Mesendoderm (in vitro differentiated cells): ENCODE measurements at regions not wholly inside any gene's neighbourhood (a gene's known extent, or its start where the extent isn't known, plus 50 kb on each side); places are given as distances from the start of the nearest gene placed in this dataset.
"Not testable (repeated sequence)": the region's sequence is repeated elsewhere in the genome, so short reads cannot be mapped to it uniquely, and the experiment has no call there.

Experiments used
- DNase-seq: peaks from one replicate; pipeline ENCODE4 v3.0.0; 2013
- H2AK5ac ChIP-seq: 2 replicates; pipeline ENCODE4 v1.6.1; 2013; ENCODE audit warnings: low read length, inconsistent platforms
- H2BK120ac ChIP-seq: 2 replicates; pipeline ENCODE4 v1.6.1; 2013; ENCODE audit warnings: low read depth, mild to moderate bottlenecking, low read length, moderate library complexity, mixed read lengths
- H2BK15ac ChIP-seq: replicated peaks from 2 replicates; pipeline ENCODE4 v1.6.1; 2013; ENCODE audit warnings: low read depth, mild to moderate bottlenecking, moderate library complexity
- H2BK5ac ChIP-seq: 2 replicates; pipeline ENCODE4 v1.6.1; 2013; ENCODE audit warnings: low read length, inconsistent platforms
- H3K18ac ChIP-seq: 2 replicates; pipeline ENCODE4 v1.6.1; 2013; ENCODE audit warnings: mild to moderate bottlenecking, low read length, mixed read lengths
- H3K23ac ChIP-seq: one replicate; pipeline ENCODE4 v1.6.1; 2013; ENCODE audit warnings: low read length
- H3K27ac ChIP-seq: 2 replicates; pipeline ENCODE4 v1.5.1; 2013; ENCODE audit warnings: low read depth, mild to moderate bottlenecking, inconsistent platforms, low read length, moderate library complexity
- H3K27me3 ChIP-seq: 2 replicates; pipeline ENCODE4 v1.6.1; 2013; ENCODE audit warnings: low read length, control low read depth, mild to moderate bottlenecking, inconsistent platforms; ENCODE audit not compliant: insufficient read depth, poor library complexity
- H3K36me3 ChIP-seq: 2 replicates; pipeline ENCODE4 v1.6.1; 2013; ENCODE audit warnings: low read length, inconsistent platforms; ENCODE audit not compliant: control insufficient read depth, insufficient read depth
- H3K4ac ChIP-seq: one replicate; pipeline ENCODE4 v1.6.1; 2013; ENCODE audit warnings: low read depth, mild to moderate bottlenecking, low read length, moderate library complexity
- H3K4me1 ChIP-seq: 2 replicates; pipeline ENCODE4 v1.6.1; 2013; ENCODE audit warnings: low read depth, low read length, inconsistent platforms; ENCODE audit not compliant: control insufficient read depth
- H3K4me2 ChIP-seq: 2 replicates; pipeline ENCODE4 v1.6.1; 2013; ENCODE audit warnings: low read length
- H3K4me3 ChIP-seq: 2 replicates; pipeline ENCODE4 v1.5.1; 2013; ENCODE audit warnings: mild to moderate bottlenecking, low read length
- H3K56ac ChIP-seq: one replicate; pipeline ENCODE4 v1.6.1; 2013; ENCODE audit warnings: low read length
- H3K79me1 ChIP-seq: 2 replicates; pipeline ENCODE4 v1.6.1; 2013; ENCODE audit warnings: low read length, inconsistent platforms
- H3K79me2 ChIP-seq: 2 replicates; pipeline ENCODE4 v1.6.1; 2013; ENCODE audit warnings: mild to moderate bottlenecking, low read length; ENCODE audit not compliant: control insufficient read depth, insufficient read depth
- H3K9ac ChIP-seq: 2 replicates; pipeline ENCODE4 v1.6.1; 2013; ENCODE audit warnings: low read length, inconsistent platforms
- H4K5ac ChIP-seq: one replicate; pipeline ENCODE4 v1.6.1; 2013; ENCODE audit warnings: low read length
- H4K8ac ChIP-seq: one replicate; pipeline ENCODE4 v1.6.1; 2013; ENCODE audit warnings: low read depth, mild to moderate bottlenecking, control low read depth, low read length, moderate library complexity
- whole genome bisulfite sequencing: extraction: QIAGEN DNeasy Blood & Tissue Kit; methylation state at CpG from one replicate; pipeline ENCODE4 v1.1.7; 2013; ENCODE audit warnings: low lambda C conversion rate, missing lambda C conversion rate; ENCODE audit not compliant: insufficient coverage; ENCODE audit errors: extremely low coverage; 5-methylcytosine and 5-hydroxymethylcytosine counted together

DNA sequence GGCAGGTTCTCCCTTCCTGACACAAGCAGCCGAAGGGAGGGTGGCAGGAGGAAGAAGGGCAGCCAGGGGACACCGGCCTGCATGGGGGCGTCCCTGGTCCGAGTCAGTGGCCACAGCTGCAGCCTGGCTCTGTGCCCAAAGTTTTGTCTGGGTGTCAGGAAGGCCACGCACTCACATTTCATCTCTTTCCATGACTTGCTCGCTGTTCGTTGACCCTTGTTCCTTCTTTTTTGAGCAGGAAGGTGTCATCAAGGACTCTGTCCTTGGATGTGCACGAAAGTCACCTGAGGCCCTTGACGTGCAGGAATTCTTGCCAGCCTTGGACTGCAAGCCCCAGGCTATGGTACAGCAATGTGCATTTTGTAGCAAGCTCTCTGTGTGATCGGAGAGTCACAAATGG is 93.3 kb downstream of the TNFRSF13B start:
- no peaks in the 10 kb centered on the region for H3K27me3 ChIP-seq

DNA sequence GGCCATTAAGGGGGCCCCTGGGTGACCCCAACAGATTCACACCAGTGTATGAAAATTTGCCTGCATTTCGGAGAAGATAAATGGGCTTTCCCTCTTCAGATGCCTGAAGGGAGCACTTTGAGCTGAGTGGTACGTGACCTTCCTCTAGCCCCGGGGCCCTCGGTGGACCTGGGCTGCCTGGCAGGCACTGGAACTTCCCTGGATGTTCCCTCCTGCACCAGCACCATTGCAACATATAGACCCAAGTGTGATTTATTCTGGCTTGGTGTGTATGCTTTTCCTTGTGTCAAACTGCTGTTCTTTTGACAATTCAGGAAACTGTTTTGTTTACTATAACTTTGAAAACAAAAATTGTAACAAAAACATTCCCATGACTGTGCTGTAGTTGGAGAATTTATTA is 93.8 kb downstream of the TNFRSF13B start:
- DNase-seq = no peak
- H3K27ac ChIP-seq = no peak overlapping the region
- H3K9ac ChIP-seq = no peak overlapping the region
- H3K4ac ChIP-seq = no peak overlapping the region
- no peaks in the 10 kb centered on the region for H3K27me3 ChIP-seq
- no peak overlapping the region for H3K4me2 ChIP-seq
- no peak overlapping the region for H2BK15ac ChIP-seq
- no peak overlapping the region for H4K5ac ChIP-seq
- H3K79me2 ChIP-seq = no peaks in the 10 kb centered on the region
- no peaks in the 10 kb centered on the region for H3K79me1 ChIP-seq
- WGBS = no CpG with 5 or more reads among the region's 4 CpGs
- no peak overlapping the region for H3K4me3 ChIP-seq
- no peak overlapping the region for H2BK5ac ChIP-seq
- H3K36me3 ChIP-seq = no peaks in the 10 kb centered on the region
- no peak overlapping the region for H3K56ac ChIP-seq
- no peaks in the 10 kb centered on the region for H3K4me1 ChIP-seq
- no peak overlapping the region for H2AK5ac ChIP-seq
- H3K23ac ChIP-seq = no peak overlapping the region
- no peak overlapping the region for H3K18ac ChIP-seq
- H4K8ac ChIP-seq = no peak overlapping the region
- no peak overlapping the region for H2BK120ac ChIP-seq

More for the DNA sequence above, 93.3 kb downstream of the TNFRSF13B start:
- Histone ChIP-seq H3K4me2 (no peak overlapping the region), H3K4ac (no peak overlapping the region), H3K79me1 (no peaks in the 10 kb centered on the region), H2BK15ac (no peak overlapping the region), H2BK5ac (no peak overlapping the region), H2AK5ac (no peak overlapping the region), H3K4me1 (no peaks in the 10 kb centered on the region), H2BK120ac (no peak overlapping the region), H4K8ac (no peak overlapping the region), H3K27ac (no peak overlapping the region), H3K56ac (no peak overlapping the region), H3K9ac (no peak overlapping the region), H3K36me3 (no peaks in the 10 kb centered on the region), H3K18ac (no peak overlapping the region), H4K5ac (no peak overlapping the region), H3K4me3 (no peak overlapping the region), H3K23ac (no peak overlapping the region), H3K79me2 (no peaks in the 10 kb centered on the region)
- DNase-seq = no peak
- no CpG with 5 or more reads among the region's 10 CpGs for WGBS

DNA sequence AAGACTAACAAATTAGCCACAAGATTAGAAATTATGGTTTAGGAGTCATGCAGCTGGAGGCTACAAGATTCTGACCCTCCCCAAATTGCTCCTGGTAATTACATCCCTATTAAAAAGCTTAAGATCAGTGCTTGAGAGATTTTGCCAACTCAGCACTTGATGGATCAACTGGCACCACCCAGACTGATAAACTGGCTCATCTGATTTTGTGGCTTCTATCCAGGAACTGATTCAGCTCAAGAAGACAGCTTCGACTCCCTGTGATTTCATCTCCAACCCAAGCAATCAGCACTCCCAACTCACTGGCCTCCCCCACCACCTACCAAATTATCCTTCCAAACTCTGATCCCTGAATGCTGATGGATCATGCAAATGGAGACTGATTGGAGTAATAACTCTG is 94.8 kb downstream of the TNFRSF13B start:
- no CpG with 5 or more reads among the region's 1 CpG for WGBS
- no peak for DNase-seq

DNA sequence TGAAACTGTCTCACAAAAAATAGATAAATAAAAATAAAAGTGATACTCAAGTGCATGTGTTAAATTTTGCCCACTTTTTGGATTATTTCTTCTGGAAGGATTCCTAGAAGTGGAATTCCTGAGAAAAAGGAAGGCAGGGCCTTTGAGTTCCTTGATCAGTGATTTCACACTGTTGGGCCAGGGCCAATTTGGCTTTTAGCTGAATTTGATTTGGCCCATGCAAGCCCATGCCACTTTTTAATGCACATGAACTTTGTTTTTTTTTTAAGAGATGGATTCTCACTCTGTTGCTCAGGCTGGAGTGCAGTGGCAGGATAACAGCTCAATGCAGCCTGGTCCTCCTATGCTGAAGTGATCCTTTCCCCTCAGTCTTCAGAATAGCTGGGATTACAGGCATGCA is 96.3 kb downstream of the TNFRSF13B start:
- H3K36me3 ChIP-seq = no peaks in the 10 kb centered on the region
- H2BK15ac ChIP-seq = no peak overlapping the region
- no peak overlapping the region for H3K18ac ChIP-seq
- no peaks in the 10 kb centered on the region for H3K27me3 ChIP-seq
- H2BK120ac ChIP-seq = no peak overlapping the region
- H3K4me3 ChIP-seq = no peak overlapping the region
- no peak overlapping the region for H2AK5ac ChIP-seq
- H3K27ac ChIP-seq = no peak overlapping the region
- DNase-seq = no peak
- no peak overlapping the region for H2BK5ac ChIP-seq
- H3K23ac ChIP-seq = no peak overlapping the region
- H4K5ac ChIP-seq = no peak overlapping the region
- no peaks in the 10 kb centered on the region for H3K79me1 ChIP-seq
- H3K56ac ChIP-seq = no peak overlapping the region
- no peak overlapping the region for H3K4me2 ChIP-seq
- no peak overlapping the region for H3K4ac ChIP-seq
- no peaks in the 10 kb centered on the region for H3K79me2 ChIP-seq
- H3K4me1 ChIP-seq = no peaks in the 10 kb centered on the region
- no peak overlapping the region for H4K8ac ChIP-seq
- no peak overlapping the region for H3K9ac ChIP-seq

More for the DNA sequence above, 94.8 kb downstream of the TNFRSF13B start:
- no peak overlapping the region for H2BK15ac ChIP-seq
- H2BK5ac ChIP-seq = no peak overlapping the region
- H3K27me3 ChIP-seq = no peaks in the 10 kb centered on the region
- no peak overlapping the region for H3K56ac ChIP-seq
- H3K9ac ChIP-seq = no peak overlapping the region
- H3K18ac ChIP-seq = no peak overlapping the region
- H3K4me1 ChIP-seq = no peaks in the 10 kb centered on the region
- no peak overlapping the region for H3K4me3 ChIP-seq
- no peak overlapping the region for H3K23ac ChIP-seq
- no peaks in the 10 kb centered on the region for H3K79me1 ChIP-seq
- no peaks in the 10 kb centered on the region for H3K79me2 ChIP-seq
- no peak overlapping the region for H3K4me2 ChIP-seq
- H4K5ac ChIP-seq = no peak overlapping the region
- no peak overlapping the region for H4K8ac ChIP-seq
- no peak overlapping the region for H2AK5ac ChIP-seq
- no peak overlapping the region for H3K27ac ChIP-seq
- H3K4ac ChIP-seq = no peak overlapping the region
- H3K36me3 ChIP-seq = no peaks in the 10 kb centered on the region
- no peak overlapping the region for H2BK120ac ChIP-seq

DNA sequence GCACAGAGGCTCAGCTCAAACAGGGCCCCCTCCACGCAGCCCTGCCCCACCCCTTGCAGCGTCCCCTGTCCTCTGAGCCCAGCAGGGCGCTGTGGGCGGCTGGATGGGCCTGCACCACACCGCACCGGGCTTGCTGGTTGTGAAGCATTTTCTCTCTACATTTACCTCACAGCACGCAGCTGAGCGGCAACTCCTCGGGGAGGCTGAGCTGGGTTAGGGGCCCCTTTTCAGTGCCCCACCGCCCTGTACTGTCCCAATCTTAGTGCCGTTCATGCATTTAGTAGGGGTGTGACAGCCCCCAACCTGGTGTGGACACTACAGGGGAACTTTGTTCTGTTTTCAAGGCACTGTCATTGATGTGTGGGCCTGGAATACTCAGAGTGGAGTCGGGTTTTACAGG is 97.7 kb downstream of the TNFRSF13B start:
- not testable (repeated sequence) for H3K23ac ChIP-seq, H4K8ac ChIP-seq, H2BK120ac ChIP-seq, H3K56ac ChIP-seq, H3K79me1 ChIP-seq, H3K27ac ChIP-seq, H3K4me2 ChIP-seq, DNase-seq, H2BK5ac ChIP-seq, H3K4ac ChIP-seq, H3K4me3 ChIP-seq, H3K27me3 ChIP-seq, H3K18ac ChIP-seq, H2BK15ac ChIP-seq, H3K36me3 ChIP-seq, H3K4me1 ChIP-seq, H3K9ac ChIP-seq, H4K5ac ChIP-seq, H2AK5ac ChIP-seq, H3K79me2 ChIP-seq
- no CpG with 5 or more reads among the region's 12 CpGs for WGBS

DNA sequence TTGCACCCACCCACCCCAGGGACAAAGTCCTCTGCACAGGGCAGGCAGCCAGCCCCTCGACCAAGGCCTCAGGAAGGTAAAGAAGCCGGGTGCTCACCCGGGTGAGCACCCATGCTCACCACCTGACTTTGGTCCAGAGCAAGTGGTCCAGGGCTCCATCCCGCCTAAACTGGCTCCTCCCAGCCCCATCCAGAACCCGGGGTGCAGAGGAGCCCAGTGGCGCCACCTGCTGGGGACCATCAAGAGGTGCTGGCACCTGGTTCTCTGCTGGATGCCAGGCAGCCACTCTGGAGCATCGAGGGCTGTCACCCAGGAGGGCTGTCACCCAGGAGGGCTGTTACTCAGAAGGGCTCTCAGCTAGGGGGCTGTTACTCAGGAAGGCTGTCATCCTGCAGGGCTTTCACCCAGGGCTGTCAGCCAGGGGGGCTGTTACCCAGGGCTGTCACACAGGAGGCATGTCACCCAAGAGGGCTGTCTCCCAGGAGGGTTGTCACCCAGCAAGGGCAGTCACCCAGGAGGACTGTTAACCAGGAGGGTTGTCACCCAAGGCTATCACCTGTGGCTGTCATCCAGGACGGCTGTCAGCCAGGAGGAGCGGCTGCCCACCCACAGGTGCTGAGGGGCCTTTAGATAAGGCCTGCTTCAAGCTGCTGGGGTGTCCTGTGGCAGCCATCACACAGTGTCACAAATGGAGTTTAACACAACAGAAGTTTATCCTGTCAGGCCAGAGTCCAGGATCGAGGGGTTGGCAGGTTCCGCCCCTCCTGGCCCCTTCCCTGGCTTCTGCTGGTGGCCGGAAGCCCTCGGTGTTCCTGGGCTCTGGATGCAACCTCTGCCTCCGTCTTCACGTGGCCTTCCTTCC is 98.5 kb downstream of the TNFRSF13B start:
- no peaks in the 10 kb centered on the region for H3K79me1 ChIP-seq
- no peaks in the 10 kb centered on the region for H3K79me2 ChIP-seq
- no peak overlapping the region for H3K18ac ChIP-seq
- H3K4me1 ChIP-seq = no peaks in the 10 kb centered on the region
- H3K27me3 ChIP-seq = no peaks in the 10 kb centered on the region
- no peak overlapping the region for H4K5ac ChIP-seq
- H2AK5ac ChIP-seq = no peak overlapping the region
- H3K36me3 ChIP-seq = no peaks in the 10 kb centered on the region
- H4K8ac ChIP-seq = no peak overlapping the region
- no peak overlapping the region for H3K4ac ChIP-seq
- DNase-seq = peak; percentile 61
- no CpG with 5 or more reads among the region's 15 CpGs for WGBS
- H3K56ac ChIP-seq = no peak overlapping the region
- no peak overlapping the region for H3K23ac ChIP-seq
- H3K9ac ChIP-seq = no peak overlapping the region
- H2BK120ac ChIP-seq = peak overlapping the region; percentile 63
- H3K4me2 ChIP-seq = no peak overlapping the region
- H3K4me3 ChIP-seq = no peak overlapping the region
- no peak overlapping the region for H2BK15ac ChIP-seq
- no peak overlapping the region for H3K27ac ChIP-seq
- H2BK5ac ChIP-seq = no peak overlapping the region
